CD4-positive, alpha-beta memory T cell (primary cell): ENCODE measurements at regions not wholly inside any gene's neighbourhood (a gene's known extent, or its start where the extent isn't known, plus 50 kb on each side); places are given as distances from the start of the nearest gene placed in this dataset.
A peak's percentile ranks its signal among the peaks of the same experiment; 100 is the strongest.
"Not testable (repeated sequence)": the region's sequence is repeated elsewhere in the genome, so short reads cannot be mapped to it uniquely, and the experiment has no call there.

Experiments
- CTCF ChIA-PET: fragments of 350-600 bp; sonication (Branson Sonifier 250); formaldehyde crosslinking; loops from one replicate; lab custom pipeline; 2021; ENCODE audit warnings: inconsistent platforms; ENCODE audit not compliant: partially characterized antibody; lab: Charles Lee
- POLR2A ChIA-PET: fragments of 350-600 bp; sonication (Branson Sonifier 250); formaldehyde crosslinking; loops from one replicate; lab custom pipeline; 2021; ENCODE audit not compliant: partially characterized antibody; lab: Charles Lee
- DNase-seq, 5 donors: peaks; one replicate each; pipeline versions ENCODE4 v3.0.0 to v3.0.0-alpha.2; 2020 to 2022; ENCODE audit warnings: mixed read lengths in 1 of 5
- H3K27ac ChIP-seq: one replicate; pipeline ENCODE4 v1.7.0; 2013; ENCODE audit warnings: low read depth, low read length
- H3K27me3 ChIP-seq: 2 replicates; pipeline ENCODE4 v1.7.0; 2013; ENCODE audit warnings: mild to moderate bottlenecking, low read length, moderate library complexity; ENCODE audit not compliant: insufficient read depth
- H3K36me3 ChIP-seq: 2 replicates; pipeline ENCODE4 v1.7.0; 2013; ENCODE audit warnings: mild to moderate bottlenecking, low read length, moderate library complexity; ENCODE audit not compliant: insufficient read depth
- H3K4me1 ChIP-seq: 2 replicates; pipeline ENCODE4 v1.7.0; 2013; ENCODE audit warnings: mild to moderate bottlenecking, low read length, moderate library complexity; ENCODE audit not compliant: insufficient read depth
- H3K4me3 ChIP-seq, 2 donors: one replicate each; pipeline ENCODE4 v1.7.0; 2013; ENCODE audit warnings: low read length in 2 of 2, mild to moderate bottlenecking in 1 of 2
- H3K9me3 ChIP-seq, 2 donors: one replicate each; pipeline ENCODE4 v1.7.0; 2013; ENCODE audit warnings: low read length in 2 of 2, control low read depth in 1 of 2; ENCODE audit not compliant: control insufficient read depth in 1 of 2
- H3K27ac Mint-ChIP-seq, 7 donors: one replicate each; pipeline ENCODE4 v1.8.0; 2020 to 2021; ENCODE audit warnings: mixed read lengths in 7 of 7, mild to moderate bottlenecking in 6 of 7, inconsistent platforms in 3 of 7, moderate library complexity in 3 of 7
- H3K27me3 Mint-ChIP-seq, 2 donors: one replicate each; pipeline ENCODE4 v1.8.0; 2020 to 2021; ENCODE audit warnings: mixed read lengths in 2 of 2
- H3K36me3 Mint-ChIP-seq, 2 donors: one replicate each; pipeline ENCODE4 v1.8.0; 2020 to 2021; ENCODE audit warnings: mixed read lengths in 2 of 2, inconsistent platforms in 1 of 2, mild to moderate bottlenecking in 1 of 2
- H3K4me1 Mint-ChIP-seq, 4 donors: one replicate each; pipeline ENCODE4 v1.8.0; 2020 to 2021; ENCODE audit warnings: mixed read lengths in 4 of 4, mild to moderate bottlenecking in 1 of 4
- H3K4me3 Mint-ChIP-seq, 8 donors: one replicate each; pipeline ENCODE4 v1.8.0; 2020 to 2021; ENCODE audit warnings: mixed read lengths in 8 of 8, mild to moderate bottlenecking in 7 of 8, moderate library complexity in 6 of 8, inconsistent platforms in 3 of 8
- H3K9me3 Mint-ChIP-seq, 8 donors: one replicate each; pipeline ENCODE4 v1.8.0; 2020 to 2021; ENCODE audit warnings: mixed read lengths in 8 of 8, mild to moderate bottlenecking in 5 of 8, inconsistent platforms in 3 of 8, moderate library complexity in 1 of 8
- intact Hi-C: fragments of 100-400 bp; cut with micrococcal nuclease; formaldehyde crosslinking; loops from one replicate; pipeline ENCODE4 v1.15.1; 2023

DNA sequence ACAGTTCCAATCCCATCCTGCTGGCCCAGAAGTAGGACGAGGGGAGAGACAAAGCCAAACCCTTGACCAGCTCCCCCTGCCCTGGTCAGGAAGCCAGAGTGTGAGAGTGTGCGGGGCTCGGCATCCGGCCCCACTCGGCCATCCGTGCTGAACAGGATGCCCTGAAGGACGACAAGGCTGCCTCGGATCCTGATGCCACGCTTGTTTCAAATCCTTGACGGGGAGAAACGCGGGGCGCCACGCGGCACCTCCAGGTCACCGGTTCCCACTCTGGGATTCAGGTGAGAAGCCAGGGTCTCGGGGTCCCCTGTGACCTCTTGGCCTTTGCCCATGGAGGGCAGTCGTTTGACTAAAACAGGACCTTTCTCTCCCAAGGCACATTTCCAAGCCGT lies 167.8 kb downstream of the BRD1 start:
- no peak overlapping the region for H3K4me3 Mint-ChIP-seq
- Histone ChIP-seq H3K9me3 (no peaks in the 10 kb centered on the region), H3K4me3 (no peak overlapping the region), H3K36me3 (peaks cover 2% of the 10 kb centered on the region), H3K27me3 (no peaks in the 10 kb centered on the region), H3K4me1 (peaks cover 26% of the 10 kb centered on the region), H3K27ac (no peak overlapping the region)
- no peak for DNase-seq
- peaks cover under 1 to 7% of the 10 kb centered on the region in 2 donors for H3K36me3 Mint-ChIP-seq
- no peak overlapping the region for H3K27ac Mint-ChIP-seq
- H3K9me3 Mint-ChIP-seq, result peaks cover 0 to 3% (median 0%) of the 10 kb centered on the region in 8 donors
- ChIA-PET POLR2A (no interaction called here), CTCF (no interaction called here)
- intact Hi-C loops, result no loop called here
- no peaks in the 10 kb centered on the region for H3K27me3 Mint-ChIP-seq
- H3K4me1 Mint-ChIP-seq, result peaks cover 11 to 29% (median 21%) of the 10 kb centered on the region in 4 donors

- Mint-ChIP-seq H3K27me3 (no peaks in the 10 kb centered on the region), H3K36me3 (peaks cover 4 to 7% of the 10 kb centered on the region in 2 donors), H3K27ac (no peak overlapping the region), H3K4me3 (peak overlapping the region in 1 of 8 donors; percentile 23), H3K9me3 (peaks cover 0 to 3% (median 0%) of the 10 kb centered on the region in 8 donors), H3K4me1 (peaks cover 13 to 32% (median 23%) of the 10 kb centered on the region in 4 donors)
- Histone ChIP-seq H3K27ac (no peak overlapping the region), H3K4me1 (peaks cover 29% of the 10 kb centered on the region), H3K9me3 (no peaks in the 10 kb centered on the region), H3K36me3 (peaks cover 5% of the 10 kb centered on the region), H3K27me3 (no peaks in the 10 kb centered on the region), H3K4me3 (no peak overlapping the region)
- DNase-seq, result no peak
- intact Hi-C loops, result no loop called here
- POLR2A ChIA-PET, result interaction anchor here (1.2 kb wide), 1 partner anchor 27 kb away, joined by 4 read pairs; no protein-coding TSS in a partner anchor
- CTCF ChIA-PET, result no interaction called here
Observed at GRCh38 chr22:49659281-49659923, 168.3 kb downstream of the BRD1 start.

GRCh38 chr22:49658902-49659280 lies 168.8 kb downstream of the BRD1 start:
- intact Hi-C loops, result no loop called here
- ChIA-PET POLR2A (interaction anchor here (1.2 kb wide), 1 partner anchor 28 kb away, joined by 4 read pairs; no protein-coding TSS in a partner anchor), CTCF (no interaction called here)
- Histone ChIP-seq H3K27me3 (no peaks in the 10 kb centered on the region), H3K9me3 (no peaks in the 10 kb centered on the region), H3K4me3 (no peak overlapping the region), H3K36me3 (peaks cover 5% of the 10 kb centered on the region), H3K27ac (no peak overlapping the region), H3K4me1 (peaks cover 29% of the 10 kb centered on the region)
- H3K36me3 Mint-ChIP-seq, result peaks cover 4 to 7% of the 10 kb centered on the region in 2 donors
- H3K9me3 Mint-ChIP-seq, result peaks cover 0 to 3% (median 0%) of the 10 kb centered on the region in 8 donors
- H3K27ac Mint-ChIP-seq, result peak overlapping the region in 1 of 7 donors; percentile 58
- no peak for DNase-seq
- no peaks in the 10 kb centered on the region for H3K27me3 Mint-ChIP-seq
- H3K4me1 Mint-ChIP-seq, result peaks cover 13 to 32% (median 23%) of the 10 kb centered on the region in 4 donors
- peak overlapping the region in 3 of 8 donors; percentile 23 to 41 (median 31) for H3K4me3 Mint-ChIP-seq

GRCh38 chr22:49657974-49658590 lies 169.6 kb downstream of the BRD1 start:
- Mint-ChIP-seq H3K4me1 (peaks cover 13 to 32% (median 23%) of the 10 kb centered on the region in 4 donors), H3K27me3 (no peaks in the 10 kb centered on the region), H3K9me3 (peaks cover 0 to 3% (median 0%) of the 10 kb centered on the region in 8 donors), H3K36me3 (peaks cover 4 to 7% of the 10 kb centered on the region in 2 donors), H3K4me3 (peak overlapping the region; percentile 85 to 100 (median 97)), H3K27ac (peak overlapping the region; percentile 58 to 95 (median 91))
- Histone ChIP-seq H3K27ac (no peak overlapping the region), H3K9me3 (no peaks in the 10 kb centered on the region), H3K36me3 (peaks cover 5% of the 10 kb centered on the region), H3K4me3 (no peak overlapping the region), H3K27me3 (no peaks in the 10 kb centered on the region), H3K4me1 (peaks cover 29% of the 10 kb centered on the region)
- no peak for DNase-seq
- CTCF ChIA-PET, result no interaction called here
- intact Hi-C loops, result no loop called here
- POLR2A ChIA-PET, result interaction anchor here (1.1 to 2.2 kb wide), 3 partner anchors 9 to 29 kb away, joined by 3 to 10 read pairs (median 4); no protein-coding TSS in a partner anchor

DNA sequence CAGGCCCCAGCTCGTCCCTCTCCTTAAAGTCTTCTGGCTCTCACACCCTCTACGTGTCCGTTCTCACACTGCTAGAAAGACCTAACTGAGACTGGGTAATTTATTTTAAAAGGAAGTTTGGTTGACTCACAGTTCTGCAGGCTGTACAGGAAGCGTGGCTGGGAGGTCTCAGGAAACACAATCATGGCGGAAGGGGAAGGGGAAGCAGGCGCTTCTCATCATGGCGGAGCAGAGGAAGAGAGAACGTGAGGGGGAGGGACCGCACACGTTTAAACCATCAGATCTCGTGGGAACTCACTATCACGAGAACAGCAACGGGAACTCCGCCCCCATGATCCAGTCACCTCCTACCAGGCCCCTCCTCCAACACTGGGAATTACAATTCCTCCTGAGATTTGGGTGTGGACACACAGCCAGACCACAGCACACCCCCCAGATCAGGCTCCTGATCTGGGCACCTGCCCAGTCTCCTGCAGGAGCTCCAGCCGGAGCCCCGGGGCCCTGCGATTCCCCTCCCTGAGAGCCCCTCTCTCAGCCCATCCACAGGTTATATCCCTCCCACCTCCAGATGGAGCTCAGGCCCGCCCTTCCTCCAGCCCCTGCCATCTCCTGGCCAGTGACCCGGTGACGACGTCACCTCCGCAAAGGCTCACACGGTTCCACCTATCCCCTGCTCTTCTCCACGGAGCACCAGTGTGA lies 170.2 kb downstream of the BRD1 start:
- H3K36me3 ChIP-seq, result peaks cover 5% of the 10 kb centered on the region
- ChIA-PET POLR2A (interaction anchor here (0.9 to 2.2 kb wide), 4 partner anchors 9 to 31 kb away, joined by 3 to 10 read pairs (median 4); no protein-coding TSS in a partner anchor), CTCF (no interaction called here)
- H3K27ac ChIP-seq, result peak overlapping the region; percentile 34
- peaks cover 0 to 3% (median 0%) of the 10 kb centered on the region in 8 donors for H3K9me3 Mint-ChIP-seq
- H3K9me3 ChIP-seq, result no peaks in the 10 kb centered on the region
- no peaks in the 10 kb centered on the region for H3K27me3 ChIP-seq
- peak overlapping the region; percentile 79 to 85 for H3K4me3 ChIP-seq
- DNase-seq, result peak; percentile 64 to 82 (median 70)
- no peaks in the 10 kb centered on the region for H3K27me3 Mint-ChIP-seq
- peaks cover 15 to 32% (median 24%) of the 10 kb centered on the region in 4 donors for H3K4me1 Mint-ChIP-seq
- H3K27ac Mint-ChIP-seq, result peak overlapping the region; percentile 58 to 95 (median 94)
- peaks cover 29% of the 10 kb centered on the region for H3K4me1 ChIP-seq
- H3K36me3 Mint-ChIP-seq, result peaks cover 4 to 7% of the 10 kb centered on the region in 2 donors
- intact Hi-C loops, result no loop called here
- H3K4me3 Mint-ChIP-seq, result peak overlapping the region; percentile 85 to 100 (median 97)

DNA sequence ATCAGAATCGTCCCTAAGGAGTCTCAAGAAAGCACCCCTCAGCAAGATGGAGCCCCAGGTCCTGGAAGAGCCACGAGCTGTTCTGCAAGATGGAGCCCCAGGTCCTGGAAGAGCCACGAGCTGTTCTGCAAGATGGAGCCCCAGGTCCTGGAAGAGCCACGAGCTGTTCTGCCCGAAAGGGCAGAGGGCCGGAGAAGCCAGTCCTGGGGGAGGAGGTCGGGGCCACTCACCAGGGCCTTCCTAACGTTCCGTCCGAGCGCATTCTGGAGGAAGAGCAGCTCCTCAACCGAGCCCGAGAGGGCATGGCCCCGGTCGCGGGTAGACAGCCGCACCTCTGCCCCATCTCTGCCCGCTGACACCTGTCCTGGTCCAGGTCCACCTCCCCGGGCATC lies 170.8 kb downstream of the BRD1 start:
- H3K27ac Mint-ChIP-seq, result peak overlapping the region; percentile 58 to 95 (median 94)
- Histone ChIP-seq H3K4me1 (peaks cover 29% of the 10 kb centered on the region), H3K27ac (peak overlapping the region; percentile 34), H3K4me3 (peak overlapping the region; percentile 79 to 85)
- H3K36me3 ChIP-seq, H3K27me3 ChIP-seq, H3K9me3 ChIP-seq, H3K36me3 Mint-ChIP-seq, H3K27me3 Mint-ChIP-seq, intact Hi-C loops, CTCF ChIA-PET, H3K9me3 Mint-ChIP-seq: not testable (repeated sequence)
- peaks cover 15 to 37% (median 24%) of the 10 kb centered on the region in 4 donors for H3K4me1 Mint-ChIP-seq
- POLR2A ChIA-PET, result interaction anchor here (0.9 to 2.2 kb wide), 4 partner anchors 9 to 32 kb away, joined by 3 to 10 read pairs (median 4); no protein-coding TSS in a partner anchor
- H3K4me3 Mint-ChIP-seq, result peak overlapping the region; percentile 85 to 100 (median 97)
- DNase-seq, result peak in 4 of 5 donors; percentile 43 to 69 (median 50)
